H1 (cell line): ENCODE measurements at regions not wholly inside any gene's neighbourhood (a gene's known extent, or its start where the extent isn't known, plus 50 kb on each side); places are given as distances from the start of the nearest gene placed in this dataset.

ENCODE experiments used
- CHD1 ChIP-seq: IDR thresholded peaks from 2 replicates; pipeline ENCODE4 v1.6.1; 2012; ENCODE audit warnings: low read depth, low read length, improper control_type of control experiment
- FOSL1 ChIP-seq: IDR thresholded peaks from 2 replicates; pipeline ENCODE4 v1.6.1; 2011; ENCODE audit warnings: mild to moderate bottlenecking, low read depth, low read length, moderate library complexity; ENCODE audit not compliant: insufficient read depth
- RBBP5 ChIP-seq: IDR thresholded peaks from 2 replicates; pipeline ENCODE4 v1.7.1; 2012; ENCODE audit warnings: low read depth, mild to moderate bottlenecking, inconsistent platforms, low read length, moderate library complexity, borderline replicate concordance
- SP4 ChIP-seq: IDR thresholded peaks from 2 replicates; pipeline ENCODE4 v1.6.1; 2012; ENCODE audit warnings: low read length, inconsistent platforms
- TAF7 ChIP-seq: optimal IDR thresholded peaks from 2 replicates; pipeline ENCODE3; 2011; ENCODE audit warnings: low read depth, mild to moderate bottlenecking, inconsistent platforms, low read length, moderate library complexity, borderline replicate concordance
- TEAD4 ChIP-seq: IDR thresholded peaks from 2 replicates; pipeline ENCODE4 v1.6.1; 2012; ENCODE audit warnings: low read depth, low read length, inconsistent platforms, mixed read lengths
- TF ChIP-seq, protein P1 (sequence below): IDR thresholded peaks from 2 replicates; pipeline ENCODE4 v1.6.1; 2012; ENCODE audit warnings: low read length, inconsistent platforms
- TF ChIP-seq, protein P2 (sequence below): fragments of 300-600 bp; sonication (generic); IDR thresholded peaks from 2 replicates; pipeline ENCODE4 v1.7.1; 2012; ENCODE audit warnings: low read length, moderate library complexity, mild to moderate bottlenecking, inconsistent platforms; ENCODE audit not compliant: insufficient replicate concordance

DNA sequence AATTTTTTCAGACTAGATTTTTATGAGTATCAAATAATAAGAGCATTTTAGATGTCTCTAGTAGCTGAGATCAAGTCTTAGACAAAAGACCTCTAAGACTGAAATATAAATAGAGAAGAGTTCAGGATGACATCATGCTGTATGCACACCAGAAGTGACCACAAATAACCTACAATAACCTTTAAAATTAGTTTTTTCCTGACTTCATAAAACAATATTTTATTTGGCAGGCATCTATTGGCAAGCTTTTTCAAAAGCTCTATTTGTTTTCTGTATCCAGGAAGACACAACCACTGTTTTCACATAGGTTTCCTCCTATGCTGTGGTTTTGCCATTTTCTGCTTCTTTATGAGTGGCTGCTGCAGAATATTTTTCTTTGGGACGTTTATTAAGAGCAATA lies 359.1 kb downstream of the CRPPA start (continued):
- TF ChIP-seq CHD1: no peak
- TF ChIP-seq TEAD4: no peak
- no peak for TF ChIP-seq TAF7
- TF ChIP-seq, protein P1, sequence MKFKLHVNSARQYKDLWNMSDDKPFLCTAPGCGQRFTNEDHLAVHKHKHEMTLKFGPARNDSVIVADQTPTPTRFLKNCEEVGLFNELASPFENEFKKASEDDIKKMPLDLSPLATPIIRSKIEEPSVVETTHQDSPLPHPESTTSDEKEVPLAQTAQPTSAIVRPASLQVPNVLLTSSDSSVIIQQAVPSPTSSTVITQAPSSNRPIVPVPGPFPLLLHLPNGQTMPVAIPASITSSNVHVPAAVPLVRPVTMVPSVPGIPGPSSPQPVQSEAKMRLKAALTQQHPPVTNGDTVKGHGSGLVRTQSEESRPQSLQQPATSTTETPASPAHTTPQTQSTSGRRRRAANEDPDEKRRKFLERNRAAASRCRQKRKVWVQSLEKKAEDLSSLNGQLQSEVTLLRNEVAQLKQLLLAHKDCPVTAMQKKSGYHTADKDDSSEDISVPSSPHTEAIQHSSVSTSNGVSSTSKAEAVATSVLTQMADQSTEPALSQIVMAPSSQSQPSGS: no peak
- TF ChIP-seq SP4: no peak
- TF ChIP-seq, protein P2, sequence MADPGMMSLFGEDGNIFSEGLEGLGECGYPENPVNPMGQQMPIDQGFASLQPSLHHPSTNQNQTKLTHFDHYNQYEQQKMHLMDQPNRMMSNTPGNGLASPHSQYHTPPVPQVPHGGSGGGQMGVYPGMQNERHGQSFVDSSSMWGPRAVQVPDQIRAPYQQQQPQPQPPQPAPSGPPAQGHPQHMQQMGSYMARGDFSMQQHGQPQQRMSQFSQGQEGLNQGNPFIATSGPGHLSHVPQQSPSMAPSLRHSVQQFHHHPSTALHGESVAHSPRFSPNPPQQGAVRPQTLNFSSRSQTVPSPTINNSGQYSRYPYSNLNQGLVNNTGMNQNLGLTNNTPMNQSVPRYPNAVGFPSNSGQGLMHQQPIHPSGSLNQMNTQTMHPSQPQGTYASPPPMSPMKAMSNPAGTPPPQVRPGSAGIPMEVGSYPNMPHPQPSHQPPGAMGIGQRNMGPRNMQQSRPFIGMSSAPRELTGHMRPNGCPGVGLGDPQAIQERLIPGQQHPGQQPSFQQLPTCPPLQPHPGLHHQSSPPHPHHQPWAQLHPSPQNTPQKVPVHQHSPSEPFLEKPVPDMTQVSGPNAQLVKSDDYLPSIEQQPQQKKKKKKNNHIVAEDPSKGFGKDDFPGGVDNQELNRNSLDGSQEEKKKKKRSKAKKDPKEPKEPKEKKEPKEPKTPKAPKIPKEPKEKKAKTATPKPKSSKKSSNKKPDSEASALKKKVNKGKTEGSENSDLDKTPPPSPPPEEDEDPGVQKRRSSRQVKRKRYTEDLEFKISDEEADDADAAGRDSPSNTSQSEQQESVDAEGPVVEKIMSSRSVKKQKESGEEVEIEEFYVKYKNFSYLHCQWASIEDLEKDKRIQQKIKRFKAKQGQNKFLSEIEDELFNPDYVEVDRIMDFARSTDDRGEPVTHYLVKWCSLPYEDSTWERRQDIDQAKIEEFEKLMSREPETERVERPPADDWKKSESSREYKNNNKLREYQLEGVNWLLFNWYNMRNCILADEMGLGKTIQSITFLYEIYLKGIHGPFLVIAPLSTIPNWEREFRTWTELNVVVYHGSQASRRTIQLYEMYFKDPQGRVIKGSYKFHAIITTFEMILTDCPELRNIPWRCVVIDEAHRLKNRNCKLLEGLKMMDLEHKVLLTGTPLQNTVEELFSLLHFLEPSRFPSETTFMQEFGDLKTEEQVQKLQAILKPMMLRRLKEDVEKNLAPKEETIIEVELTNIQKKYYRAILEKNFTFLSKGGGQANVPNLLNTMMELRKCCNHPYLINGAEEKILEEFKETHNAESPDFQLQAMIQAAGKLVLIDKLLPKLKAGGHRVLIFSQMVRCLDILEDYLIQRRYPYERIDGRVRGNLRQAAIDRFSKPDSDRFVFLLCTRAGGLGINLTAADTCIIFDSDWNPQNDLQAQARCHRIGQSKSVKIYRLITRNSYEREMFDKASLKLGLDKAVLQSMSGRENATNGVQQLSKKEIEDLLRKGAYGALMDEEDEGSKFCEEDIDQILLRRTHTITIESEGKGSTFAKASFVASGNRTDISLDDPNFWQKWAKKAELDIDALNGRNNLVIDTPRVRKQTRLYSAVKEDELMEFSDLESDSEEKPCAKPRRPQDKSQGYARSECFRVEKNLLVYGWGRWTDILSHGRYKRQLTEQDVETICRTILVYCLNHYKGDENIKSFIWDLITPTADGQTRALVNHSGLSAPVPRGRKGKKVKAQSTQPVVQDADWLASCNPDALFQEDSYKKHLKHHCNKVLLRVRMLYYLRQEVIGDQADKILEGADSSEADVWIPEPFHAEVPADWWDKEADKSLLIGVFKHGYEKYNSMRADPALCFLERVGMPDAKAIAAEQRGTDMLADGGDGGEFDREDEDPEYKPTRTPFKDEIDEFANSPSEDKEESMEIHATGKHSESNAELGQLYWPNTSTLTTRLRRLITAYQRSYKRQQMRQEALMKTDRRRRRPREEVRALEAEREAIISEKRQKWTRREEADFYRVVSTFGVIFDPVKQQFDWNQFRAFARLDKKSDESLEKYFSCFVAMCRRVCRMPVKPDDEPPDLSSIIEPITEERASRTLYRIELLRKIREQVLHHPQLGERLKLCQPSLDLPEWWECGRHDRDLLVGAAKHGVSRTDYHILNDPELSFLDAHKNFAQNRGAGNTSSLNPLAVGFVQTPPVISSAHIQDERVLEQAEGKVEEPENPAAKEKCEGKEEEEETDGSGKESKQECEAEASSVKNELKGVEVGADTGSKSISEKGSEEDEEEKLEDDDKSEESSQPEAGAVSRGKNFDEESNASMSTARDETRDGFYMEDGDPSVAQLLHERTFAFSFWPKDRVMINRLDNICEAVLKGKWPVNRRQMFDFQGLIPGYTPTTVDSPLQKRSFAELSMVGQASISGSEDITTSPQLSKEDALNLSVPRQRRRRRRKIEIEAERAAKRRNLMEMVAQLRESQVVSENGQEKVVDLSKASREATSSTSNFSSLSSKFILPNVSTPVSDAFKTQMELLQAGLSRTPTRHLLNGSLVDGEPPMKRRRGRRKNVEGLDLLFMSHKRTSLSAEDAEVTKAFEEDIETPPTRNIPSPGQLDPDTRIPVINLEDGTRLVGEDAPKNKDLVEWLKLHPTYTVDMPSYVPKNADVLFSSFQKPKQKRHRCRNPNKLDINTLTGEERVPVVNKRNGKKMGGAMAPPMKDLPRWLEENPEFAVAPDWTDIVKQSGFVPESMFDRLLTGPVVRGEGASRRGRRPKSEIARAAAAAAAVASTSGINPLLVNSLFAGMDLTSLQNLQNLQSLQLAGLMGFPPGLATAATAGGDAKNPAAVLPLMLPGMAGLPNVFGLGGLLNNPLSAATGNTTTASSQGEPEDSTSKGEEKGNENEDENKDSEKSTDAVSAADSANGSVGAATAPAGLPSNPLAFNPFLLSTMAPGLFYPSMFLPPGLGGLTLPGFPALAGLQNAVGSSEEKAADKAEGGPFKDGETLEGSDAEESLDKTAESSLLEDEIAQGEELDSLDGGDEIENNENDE: no peak
- no peak for TF ChIP-seq FOSL1
- TF ChIP-seq RBBP5: no peak
